ENCODE measurements at regions not wholly inside any gene's neighbourhood (a gene's known extent, or its start where the extent isn't known, plus 50 kb on each side); places are given as distances from the start of the nearest gene placed in this dataset.

DNA sequence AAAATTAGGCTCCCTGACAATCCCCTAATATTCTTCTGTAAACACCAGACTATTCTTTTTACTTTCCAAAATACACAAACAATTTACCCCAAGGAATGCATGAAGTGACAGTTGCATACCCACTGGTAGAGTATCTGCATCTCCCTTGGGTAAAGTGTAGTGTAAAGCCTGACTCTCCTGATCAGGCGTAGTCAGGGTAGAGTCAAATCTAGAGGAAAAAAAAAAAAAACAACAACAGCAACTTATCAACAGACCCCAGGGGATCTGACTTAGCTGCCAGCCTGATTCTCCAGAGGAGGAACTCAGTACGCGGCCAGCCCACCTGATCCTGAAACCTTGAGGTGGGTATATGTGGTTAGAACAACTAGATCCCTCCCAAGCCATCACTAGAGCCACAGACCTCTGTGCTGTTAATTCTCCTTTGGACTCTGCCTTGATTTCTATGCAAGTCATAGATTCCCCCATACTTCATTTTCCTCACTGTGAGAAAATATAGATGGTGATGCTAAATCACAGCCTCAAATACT is 61.0 kb downstream of the ZNF608 start:
- Histone ChIP-seq H2BK5ac (ENCODE audit: low read depth, low read length) (no peak overlapping the region), H2AK5ac (ENCODE audit: low read depth, low read length) (no peak overlapping the region), H3K27ac (ENCODE audit: low read depth, low read length) (no peak overlapping the region), H4K5ac (ENCODE audit: insufficient read length, low read depth, low read length) (no peak overlapping the region), H3K9me3 (ENCODE audit: insufficient read depth in 2 of 2, low read depth in 1 of 2, low read length in 1 of 2) (no peaks in the 10 kb centered on the region), H3K4me2 (ENCODE audit: insufficient read depth in 1 of 2, low read depth in 2 of 2, low read length in 2 of 2) (no peak overlapping the region), H3K23ac (ENCODE audit: insufficient read length) (no peak overlapping the region), H2BK120ac (replicated peaks; ENCODE audit: low read depth, low read length) (no peak overlapping the region), H3K14ac (ENCODE audit: insufficient read length) (no peak overlapping the region), H3K79me1 (ENCODE audit: low read depth, low read length) (peaks cover 5% of the 10 kb centered on the region), H2BK15ac (ENCODE audit: low read length) (no peak overlapping the region), H4K91ac (replicated peaks; ENCODE audit: insufficient read length, low read length) (no peak overlapping the region), H3K79me2 (ENCODE audit: control insufficient read depth in 1 of 2, insufficient read depth in 2 of 2, low read length in 2 of 2) (peaks cover 4 to 98% of the 10 kb centered on the region in 2 experiments; a peak in 2 of 4 replicates), H2BK20ac (ENCODE audit: low read length) (no peak overlapping the region), H4K8ac (ENCODE audit: extremely low read depth, insufficient read depth, low read length) (no peak overlapping the region), H4K20me1 (replicated peaks in 1 of 2; ENCODE audit: control insufficient read depth in 1 of 2, insufficient read depth in 2 of 2, low read length in 2 of 2) (peaks cover 0 to 9% of the 10 kb centered on the region in 2 experiments), H3K4ac (replicated peaks; ENCODE audit: insufficient read length, low read depth, low read length) (no peak overlapping the region), H3K56ac (replicated peaks; ENCODE audit: insufficient read length, low read depth, low read length) (no peak overlapping the region), H3K23me2 (ENCODE audit: low read depth, low read length) (no peaks in the 10 kb centered on the region), H3K4me1 (replicated peaks in 1 of 4; ENCODE audit: control insufficient read depth in 3 of 4, insufficient read depth in 4 of 4, low read length in 3 of 4) (peaks cover 0 to 3% (median 0%) of the 10 kb centered on the region in 4 experiments; a peak in 1 of 7 replicates), H3K36me3 (ENCODE audit: control insufficient read depth in 2 of 4, insufficient read depth in 4 of 4, low read length in 3 of 4) (no peaks in the 10 kb centered on the region; a peak in 1 of 8 replicates), H3K18ac (ENCODE audit: extremely low read depth, low read length) (no peak overlapping the region), H2AFZ (ENCODE audit: low read length) (no peak overlapping the region), H3K27me3 (replicated peaks in 1 of 4; ENCODE audit: control insufficient read depth in 3 of 4, extremely low read depth in 1 of 4, insufficient read depth in 3 of 4, low read length in 3 of 4) (no peaks in the 10 kb centered on the region), H3K4me3 (ENCODE audit: extremely low read depth in 1 of 4, insufficient read depth in 2 of 4, low read depth in 3 of 4, low read length in 4 of 4) (no peak overlapping the region), H2BK12ac (ENCODE audit: low read depth, low read length) (no peak overlapping the region), H3K9ac (replicated peaks in 1 of 4; ENCODE audit: extremely low read depth in 1 of 4, low read depth in 3 of 4, low read length in 3 of 4) (no peak overlapping the region)
- TF ChIP-seq YY1 (IDR thresholded peaks at IDR 0.05; ENCODE audit: low read depth, low read length) (no peak), TAF7 (optimal IDR thresholded peaks at IDR 0.05; ENCODE audit: borderline replicate concordance, low read depth, low read length) (no peak), SP1 (IDR thresholded peaks at IDR 0.05; ENCODE audit: low read depth, low read length) (no peak), CBX5 (IDR thresholded peaks at IDR 0.05; ENCODE audit: low read depth, low read length) (no peak), CHD1 (IDR thresholded peaks at IDR 0.05; ENCODE audit: low read depth, low read length) (no peak), RXRA (IDR thresholded peaks at IDR 0.05; ENCODE audit: insufficient read depth, low read depth, low read length) (no peak), RFX5 (IDR thresholded peaks at IDR 0.05; ENCODE audit: borderline replicate concordance, low read depth, low read length) (no peak), SRF (IDR thresholded peaks at IDR 0.05; ENCODE audit: low read depth, low read length) (no peak), ASH2L (IDR thresholded peaks at IDR 0.05; ENCODE audit: low read length) (no peak), HDAC2 (IDR thresholded peaks at IDR 0.05; ENCODE audit: borderline replicate concordance in 1 of 2, low read depth in 2 of 2, low read length in 2 of 2) (no peak), TBP (IDR thresholded peaks at IDR 0.05; ENCODE audit: low read depth, low read length) (no peak)
- TF ChIP-seq, protein P1, sequence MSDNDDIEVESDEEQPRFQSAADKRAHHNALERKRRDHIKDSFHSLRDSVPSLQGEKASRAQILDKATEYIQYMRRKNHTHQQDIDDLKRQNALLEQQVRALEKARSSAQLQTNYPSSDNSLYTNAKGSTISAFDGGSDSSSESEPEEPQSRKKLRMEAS (IDR thresholded peaks at IDR 0.05), result no peak
- TF ChIP-seq, protein P2, sequence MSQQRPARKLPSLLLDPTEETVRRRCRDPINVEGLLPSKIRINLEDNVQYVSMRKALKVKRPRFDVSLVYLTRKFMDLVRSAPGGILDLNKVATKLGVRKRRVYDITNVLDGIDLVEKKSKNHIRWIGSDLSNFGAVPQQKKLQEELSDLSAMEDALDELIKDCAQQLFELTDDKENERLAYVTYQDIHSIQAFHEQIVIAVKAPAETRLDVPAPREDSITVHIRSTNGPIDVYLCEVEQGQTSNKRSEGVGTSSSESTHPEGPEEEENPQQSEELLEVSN (IDR thresholded peaks at IDR 0.05), result no peak
- DNase-seq (ENCODE audit: low read depth in 1 of 2, low spot score in 2 of 2), result no peak
- POLR2A ChIA-PET (ENCODE audit: partially characterized antibody), result no interaction called here
- no peak for FAIRE-seq
- CTCF ChIA-PET (ENCODE audit: partially characterized antibody), result interaction anchor here (0.6 to 0.7 kb wide), 2 partner anchors 17 to 18 kb away, joined by 3 to 4 read pairs; no protein-coding TSS in a partner anchor
- WGBS, 2 experiments (ENCODE audit: extremely low coverage in 1 of 2, insufficient coverage in 1 of 2, insufficient read length in 1 of 2, insufficient replicate concordance in 2 of 2, low coverage in 1 of 2, low lambda C conversion rate in 2 of 2, missing lambda C conversion rate in 1 of 2), result 88% methylated on average over 3 of the region's 3 CpGs; no CpG with 5 or more reads in 1 of the 2 experiments

Data from H1 (cell line).